ENCODE measurements at regions not wholly inside any gene's neighbourhood (a gene's known extent, or its start where the extent isn't known, plus 50 kb on each side); places are given as distances from the start of the nearest gene placed in this dataset.

- ChIA-PET POLR2A (no interaction called here), CTCF (no interaction called here)
- TF ChIP-seq ZNF558 (tag by site-specific recombination; IDR thresholded peaks at IDR 0.05): no peak
- Histone ChIP-seq H3K36me3 (ENCODE audit: control insufficient read depth in 2 of 2, insufficient read depth in 1 of 2, low read length in 2 of 2) (no peaks in the 10 kb centered on the region), H3K9me3 (ENCODE audit: control insufficient read depth, insufficient read depth, low read depth, low read length) (no peaks in the 10 kb centered on the region), H3K4me1 (ENCODE audit: control insufficient read depth, insufficient read depth, low read length) (no peaks in the 10 kb centered on the region), H3K27ac (ENCODE audit: extremely low read depth, low read depth, low read length) (no peak overlapping the region), H3K4me3 (ENCODE audit: low read depth, low read length) (no peak overlapping the region)
Measured at GRCh38 chr16:88316151-88316550, 66.6 kb upstream of the ZNF469 start.

DNA sequence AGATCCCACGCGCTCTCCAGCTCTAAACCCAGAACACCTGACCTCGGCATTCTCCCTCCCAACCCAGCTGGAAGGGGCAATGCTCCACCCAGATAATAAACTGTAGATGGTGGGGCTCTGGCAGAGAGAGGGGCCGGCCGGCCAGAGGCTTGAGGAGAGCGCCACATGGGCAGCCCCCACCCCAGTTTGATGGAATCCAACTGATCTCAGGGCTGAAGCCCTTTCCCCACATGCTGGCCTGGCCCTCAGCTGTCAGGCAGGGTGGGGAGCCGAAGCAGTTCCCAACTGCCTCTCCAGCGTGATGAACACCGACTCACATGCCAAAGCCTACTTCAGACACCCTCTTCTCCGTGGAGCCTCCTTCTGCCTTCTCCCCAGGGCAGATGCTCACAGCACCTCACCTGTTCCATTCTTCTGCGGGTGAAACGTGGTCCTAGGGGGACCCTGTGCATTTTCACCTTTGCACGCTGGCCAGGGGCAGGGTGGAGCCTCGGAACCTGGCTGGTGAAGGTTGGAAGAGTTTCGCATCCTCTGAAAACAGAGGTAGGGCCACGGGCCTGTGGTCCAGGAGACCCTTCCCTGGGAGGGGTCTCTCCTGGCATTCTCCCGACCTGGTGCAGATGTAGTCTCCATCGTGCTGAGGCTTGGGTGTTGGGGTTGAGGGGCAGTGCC, 65.7 kb upstream of the ZNF469 start:
- Histone ChIP-seq H3K4me1 (ENCODE audit: control insufficient read depth, insufficient read depth, low read length) (no peaks in the 10 kb centered on the region), H3K9me3 (ENCODE audit: control insufficient read depth, insufficient read depth, low read depth, low read length) (no peaks in the 10 kb centered on the region), H3K27ac (ENCODE audit: extremely low read depth, low read depth, low read length) (no peak overlapping the region), H3K36me3 (ENCODE audit: control insufficient read depth in 2 of 2, insufficient read depth in 1 of 2, low read length in 2 of 2) (no peaks in the 10 kb centered on the region), H3K4me3 (ENCODE audit: low read depth, low read length) (no peak overlapping the region)
- no peak for TF ChIP-seq ZNF146 (tag by site-specific recombination; IDR thresholded peaks at IDR 0.05)
- TF ChIP-seq OVOL3 (tag by site-specific recombination; IDR thresholded peaks at IDR 0.05): no peak
- TF ChIP-seq ZNF776 (tag by site-specific recombination; IDR thresholded peaks at IDR 0.05; ENCODE audit: borderline replicate concordance): no peak
- TF ChIP-seq, protein P1, sequence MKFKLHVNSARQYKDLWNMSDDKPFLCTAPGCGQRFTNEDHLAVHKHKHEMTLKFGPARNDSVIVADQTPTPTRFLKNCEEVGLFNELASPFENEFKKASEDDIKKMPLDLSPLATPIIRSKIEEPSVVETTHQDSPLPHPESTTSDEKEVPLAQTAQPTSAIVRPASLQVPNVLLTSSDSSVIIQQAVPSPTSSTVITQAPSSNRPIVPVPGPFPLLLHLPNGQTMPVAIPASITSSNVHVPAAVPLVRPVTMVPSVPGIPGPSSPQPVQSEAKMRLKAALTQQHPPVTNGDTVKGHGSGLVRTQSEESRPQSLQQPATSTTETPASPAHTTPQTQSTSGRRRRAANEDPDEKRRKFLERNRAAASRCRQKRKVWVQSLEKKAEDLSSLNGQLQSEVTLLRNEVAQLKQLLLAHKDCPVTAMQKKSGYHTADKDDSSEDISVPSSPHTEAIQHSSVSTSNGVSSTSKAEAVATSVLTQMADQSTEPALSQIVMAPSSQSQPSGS (tag by site-specific recombination; IDR thresholded peaks at IDR 0.05; ENCODE audit: low read depth): no peak
- TF ChIP-seq KLF9 (tag by site-specific recombination; IDR thresholded peaks at IDR 0.05; ENCODE audit: low read depth): no peak
- TF ChIP-seq PRDM2 (tag by site-specific recombination; IDR thresholded peaks at IDR 0.05; ENCODE audit: borderline replicate concordance): no peak
- TF ChIP-seq, protein P2, sequence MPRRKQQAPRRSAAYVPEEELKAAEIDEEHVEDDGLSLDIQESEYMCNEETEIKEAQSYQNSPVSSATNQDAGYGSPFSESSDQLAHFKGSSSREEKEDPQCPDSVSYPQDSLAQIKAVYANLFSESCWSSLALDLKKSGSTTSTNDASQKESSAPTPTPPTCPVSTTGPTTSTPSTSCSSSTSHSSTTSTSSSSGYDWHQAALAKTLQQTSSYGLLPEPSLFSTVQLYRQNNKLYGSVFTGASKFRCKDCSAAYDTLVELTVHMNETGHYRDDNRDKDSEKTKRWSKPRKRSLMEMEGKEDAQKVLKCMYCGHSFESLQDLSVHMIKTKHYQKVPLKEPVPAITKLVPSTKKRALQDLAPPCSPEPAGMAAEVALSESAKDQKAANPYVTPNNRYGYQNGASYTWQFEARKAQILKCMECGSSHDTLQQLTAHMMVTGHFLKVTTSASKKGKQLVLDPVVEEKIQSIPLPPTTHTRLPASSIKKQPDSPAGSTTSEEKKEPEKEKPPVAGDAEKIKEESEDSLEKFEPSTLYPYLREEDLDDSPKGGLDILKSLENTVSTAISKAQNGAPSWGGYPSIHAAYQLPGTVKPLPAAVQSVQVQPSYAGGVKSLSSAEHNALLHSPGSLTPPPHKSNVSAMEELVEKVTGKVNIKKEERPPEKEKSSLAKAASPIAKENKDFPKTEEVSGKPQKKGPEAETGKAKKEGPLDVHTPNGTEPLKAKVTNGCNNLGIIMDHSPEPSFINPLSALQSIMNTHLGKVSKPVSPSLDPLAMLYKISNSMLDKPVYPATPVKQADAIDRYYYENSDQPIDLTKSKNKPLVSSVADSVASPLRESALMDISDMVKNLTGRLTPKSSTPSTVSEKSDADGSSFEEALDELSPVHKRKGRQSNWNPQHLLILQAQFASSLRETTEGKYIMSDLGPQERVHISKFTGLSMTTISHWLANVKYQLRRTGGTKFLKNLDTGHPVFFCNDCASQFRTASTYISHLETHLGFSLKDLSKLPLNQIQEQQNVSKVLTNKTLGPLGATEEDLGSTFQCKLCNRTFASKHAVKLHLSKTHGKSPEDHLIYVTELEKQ (tag by site-specific recombination; IDR thresholded peaks at IDR 0.05; ENCODE audit: borderline replicate concordance): no peak
- no peak for TF ChIP-seq ZSCAN23 (tag by site-specific recombination; IDR thresholded peaks at IDR 0.05)
- TF ChIP-seq TCF7L2 (IDR thresholded peaks at IDR 0.05; ENCODE audit: borderline replicate concordance, low read depth, low read length): no peak
- TF ChIP-seq ZNF639 (tag by site-specific recombination; IDR thresholded peaks at IDR 0.05): no peak
- TF ChIP-seq ZNF701 (tag by site-specific recombination; IDR thresholded peaks at IDR 0.05): no peak
- no peak for TF ChIP-seq ZNF792 (tag by site-specific recombination; IDR thresholded peaks at IDR 0.05)
- TF ChIP-seq, protein P3, sequence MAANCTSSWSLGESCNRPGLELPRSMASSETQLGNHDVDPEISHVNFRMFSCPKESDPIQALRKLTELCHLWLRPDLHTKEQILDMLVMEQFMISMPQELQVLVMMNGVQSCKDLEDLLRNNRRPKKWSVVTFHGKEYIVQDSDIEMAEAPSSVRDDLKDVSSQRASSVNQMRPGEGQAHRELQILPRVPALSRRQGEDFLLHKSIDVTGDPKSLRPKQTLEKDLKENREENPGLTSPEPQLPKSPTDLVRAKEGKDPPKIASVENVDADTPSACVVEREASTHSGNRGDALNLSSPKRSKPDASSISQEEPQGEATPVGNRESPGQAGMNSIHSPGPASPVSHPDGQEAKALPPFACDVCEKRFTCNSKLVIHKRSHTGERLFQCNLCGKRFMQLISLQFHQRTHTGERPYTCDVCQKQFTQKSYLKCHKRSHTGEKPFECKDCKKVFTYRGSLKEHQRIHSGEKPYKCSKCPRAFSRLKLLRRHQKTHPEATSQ (tag by site-specific recombination; IDR thresholded peaks at IDR 0.05): no peak
- TF ChIP-seq ZNF138 (tag by site-specific recombination; IDR thresholded peaks at IDR 0.05; ENCODE audit: borderline replicate concordance): no peak
- TF ChIP-seq YY2 (tag by site-specific recombination; IDR thresholded peaks at IDR 0.05): no peak
- POLR2A ChIA-PET: no interaction called here
- CTCF ChIA-PET: no interaction called here
